GM23338 (cell line): ENCODE measurements at regions not wholly inside any gene's neighbourhood (a gene's known extent, or its start where the extent isn't known, plus 50 kb on each side); places are given as distances from the start of the nearest gene placed in this dataset.

ENCODE experiments used
- CREB1 ChIP-seq: fragments of 250-450 bp; sonication (Bioruptor Pico); IDR thresholded peaks from 2 replicates; pipeline ENCODE4 v1.5.0; 2020; ENCODE audit warnings: low read depth, mild to moderate bottlenecking, moderate library complexity
- EZH2 ChIP-seq: fragments of 200-600 bp; sonication (generic); IDR thresholded peaks from one replicate; pipeline ENCODE4 v1.8.0; 2017; ENCODE audit warnings: antibody characterized with exemption, mild to moderate bottlenecking, low read depth; ENCODE audit not compliant: unreplicated experiment
- POLR2AphosphoS5 ChIP-seq: IDR thresholded peaks from 2 replicates; pipeline ENCODE4 v1.6.1; 2016; ENCODE audit warnings: antibody characterized with exemption, low read depth
- STAT1 ChIP-seq: IDR thresholded peaks from one replicate; pipeline ENCODE4 v1.6.1; 2016; ENCODE audit warnings: antibody characterized with exemption; ENCODE audit not compliant: unreplicated experiment
- ZNF114 ChIP-seq: fragments of 250-450 bp; sonication (Bioruptor Pico); IDR thresholded peaks from 2 replicates; pipeline ENCODE4 v1.5.0; 2020; ENCODE audit warnings: mild to moderate bottlenecking, moderate library complexity
- TF ChIP-seq, protein P1 (sequence below), 2 experiments: fragments of 200-600 bp in 1 of 2; sonication (generic) in 1 of 2; conservative IDR thresholded peaks; 2 replicates each; pipeline versions ENCODE4 v1.5.1 to v1.6.1; 2016 to 2017; ENCODE audit warnings: antibody characterized with exemption in 2 of 2, low read depth in 2 of 2, mild to moderate bottlenecking in 2 of 2, moderate library complexity in 1 of 2
- TF ChIP-seq, protein P2 (sequence below): IDR thresholded peaks from one replicate; pipeline ENCODE4 v1.6.1; 2018; ENCODE audit warnings: antibody characterized with exemption; ENCODE audit not compliant: unreplicated experiment

DNA sequence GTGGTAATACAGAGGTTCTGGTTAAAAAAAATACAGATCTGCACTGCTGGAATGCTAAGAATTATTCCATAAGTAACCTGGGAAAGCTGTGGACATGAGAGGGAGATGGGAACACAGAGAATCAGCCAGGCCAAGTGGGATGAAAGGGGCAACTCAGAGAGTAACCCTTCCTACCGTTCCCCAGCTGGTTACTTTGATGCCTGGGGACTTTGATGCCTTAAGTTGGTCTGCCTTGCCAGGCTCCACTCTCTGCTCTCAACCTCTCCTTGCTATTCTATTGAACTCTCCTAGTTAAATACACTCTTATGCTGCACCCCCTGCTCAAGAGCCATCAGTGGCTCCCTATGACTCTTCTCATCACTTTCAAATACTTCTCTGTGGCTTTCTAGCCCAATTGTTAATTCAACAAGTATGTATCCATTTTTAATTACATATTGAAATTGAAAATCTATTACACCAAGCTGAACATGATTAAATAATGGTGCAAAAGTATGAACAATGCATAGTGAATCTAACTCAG is 315.5 kb downstream of the TLE3 start:
- TF ChIP-seq, protein P1, sequence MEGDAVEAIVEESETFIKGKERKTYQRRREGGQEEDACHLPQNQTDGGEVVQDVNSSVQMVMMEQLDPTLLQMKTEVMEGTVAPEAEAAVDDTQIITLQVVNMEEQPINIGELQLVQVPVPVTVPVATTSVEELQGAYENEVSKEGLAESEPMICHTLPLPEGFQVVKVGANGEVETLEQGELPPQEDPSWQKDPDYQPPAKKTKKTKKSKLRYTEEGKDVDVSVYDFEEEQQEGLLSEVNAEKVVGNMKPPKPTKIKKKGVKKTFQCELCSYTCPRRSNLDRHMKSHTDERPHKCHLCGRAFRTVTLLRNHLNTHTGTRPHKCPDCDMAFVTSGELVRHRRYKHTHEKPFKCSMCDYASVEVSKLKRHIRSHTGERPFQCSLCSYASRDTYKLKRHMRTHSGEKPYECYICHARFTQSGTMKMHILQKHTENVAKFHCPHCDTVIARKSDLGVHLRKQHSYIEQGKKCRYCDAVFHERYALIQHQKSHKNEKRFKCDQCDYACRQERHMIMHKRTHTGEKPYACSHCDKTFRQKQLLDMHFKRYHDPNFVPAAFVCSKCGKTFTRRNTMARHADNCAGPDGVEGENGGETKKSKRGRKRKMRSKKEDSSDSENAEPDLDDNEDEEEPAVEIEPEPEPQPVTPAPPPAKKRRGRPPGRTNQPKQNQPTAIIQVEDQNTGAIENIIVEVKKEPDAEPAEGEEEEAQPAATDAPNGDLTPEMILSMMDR (conservative IDR thresholded peaks at IDR 0.05; ENCODE audit: low read depth in 2 of 2), result no peak
- TF ChIP-seq CREB1 (CRISPR knock-in tag) (no peak), EZH2 (no peak), POLR2AphosphoS5 (no peak), ZNF114 (CRISPR knock-in tag) (no peak), STAT1 (no peak)
- TF ChIP-seq, protein P2, sequence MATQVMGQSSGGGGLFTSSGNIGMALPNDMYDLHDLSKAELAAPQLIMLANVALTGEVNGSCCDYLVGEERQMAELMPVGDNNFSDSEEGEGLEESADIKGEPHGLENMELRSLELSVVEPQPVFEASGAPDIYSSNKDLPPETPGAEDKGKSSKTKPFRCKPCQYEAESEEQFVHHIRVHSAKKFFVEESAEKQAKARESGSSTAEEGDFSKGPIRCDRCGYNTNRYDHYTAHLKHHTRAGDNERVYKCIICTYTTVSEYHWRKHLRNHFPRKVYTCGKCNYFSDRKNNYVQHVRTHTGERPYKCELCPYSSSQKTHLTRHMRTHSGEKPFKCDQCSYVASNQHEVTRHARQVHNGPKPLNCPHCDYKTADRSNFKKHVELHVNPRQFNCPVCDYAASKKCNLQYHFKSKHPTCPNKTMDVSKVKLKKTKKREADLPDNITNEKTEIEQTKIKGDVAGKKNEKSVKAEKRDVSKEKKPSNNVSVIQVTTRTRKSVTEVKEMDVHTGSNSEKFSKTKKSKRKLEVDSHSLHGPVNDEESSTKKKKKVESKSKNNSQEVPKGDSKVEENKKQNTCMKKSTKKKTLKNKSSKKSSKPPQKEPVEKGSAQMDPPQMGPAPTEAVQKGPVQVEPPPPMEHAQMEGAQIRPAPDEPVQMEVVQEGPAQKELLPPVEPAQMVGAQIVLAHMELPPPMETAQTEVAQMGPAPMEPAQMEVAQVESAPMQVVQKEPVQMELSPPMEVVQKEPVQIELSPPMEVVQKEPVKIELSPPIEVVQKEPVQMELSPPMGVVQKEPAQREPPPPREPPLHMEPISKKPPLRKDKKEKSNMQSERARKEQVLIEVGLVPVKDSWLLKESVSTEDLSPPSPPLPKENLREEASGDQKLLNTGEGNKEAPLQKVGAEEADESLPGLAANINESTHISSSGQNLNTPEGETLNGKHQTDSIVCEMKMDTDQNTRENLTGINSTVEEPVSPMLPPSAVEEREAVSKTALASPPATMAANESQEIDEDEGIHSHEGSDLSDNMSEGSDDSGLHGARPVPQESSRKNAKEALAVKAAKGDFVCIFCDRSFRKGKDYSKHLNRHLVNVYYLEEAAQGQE, result no peak
